HFF-Myc (cell line): ENCODE measurements at regions not wholly inside any gene's neighbourhood (a gene's known extent, or its start where the extent isn't known, plus 50 kb on each side); places are given as distances from the start of the nearest gene placed in this dataset.

Experiments used
- DNase-seq: peaks from one replicate; pipeline ENCODE4 v3.0.0-alpha.2; 2011; ENCODE audit warnings: low read depth; ENCODE audit errors: extremely low read depth
- H3K4me3 ChIP-seq: replicated peaks from 2 replicates; pipeline ENCODE4 v1.5.1; 2011; ENCODE audit warnings: low read depth, mild to moderate bottlenecking, control low read depth, low read length
- TF ChIP-seq, protein P1 (sequence below): IDR thresholded peaks from 2 replicates; pipeline ENCODE4 v1.5.1; 2012; ENCODE audit warnings: mild to moderate bottlenecking, low read depth, low read length, control low read depth; ENCODE audit errors: missing control alignments

- no peak overlapping the region for H3K4me3 ChIP-seq
- no peak for DNase-seq
- TF ChIP-seq, protein P1, sequence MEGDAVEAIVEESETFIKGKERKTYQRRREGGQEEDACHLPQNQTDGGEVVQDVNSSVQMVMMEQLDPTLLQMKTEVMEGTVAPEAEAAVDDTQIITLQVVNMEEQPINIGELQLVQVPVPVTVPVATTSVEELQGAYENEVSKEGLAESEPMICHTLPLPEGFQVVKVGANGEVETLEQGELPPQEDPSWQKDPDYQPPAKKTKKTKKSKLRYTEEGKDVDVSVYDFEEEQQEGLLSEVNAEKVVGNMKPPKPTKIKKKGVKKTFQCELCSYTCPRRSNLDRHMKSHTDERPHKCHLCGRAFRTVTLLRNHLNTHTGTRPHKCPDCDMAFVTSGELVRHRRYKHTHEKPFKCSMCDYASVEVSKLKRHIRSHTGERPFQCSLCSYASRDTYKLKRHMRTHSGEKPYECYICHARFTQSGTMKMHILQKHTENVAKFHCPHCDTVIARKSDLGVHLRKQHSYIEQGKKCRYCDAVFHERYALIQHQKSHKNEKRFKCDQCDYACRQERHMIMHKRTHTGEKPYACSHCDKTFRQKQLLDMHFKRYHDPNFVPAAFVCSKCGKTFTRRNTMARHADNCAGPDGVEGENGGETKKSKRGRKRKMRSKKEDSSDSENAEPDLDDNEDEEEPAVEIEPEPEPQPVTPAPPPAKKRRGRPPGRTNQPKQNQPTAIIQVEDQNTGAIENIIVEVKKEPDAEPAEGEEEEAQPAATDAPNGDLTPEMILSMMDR = no peak
Measured at GRCh38 chr6:14656078-14656521, 538.5 kb downstream of the CD83 start.

DNA sequence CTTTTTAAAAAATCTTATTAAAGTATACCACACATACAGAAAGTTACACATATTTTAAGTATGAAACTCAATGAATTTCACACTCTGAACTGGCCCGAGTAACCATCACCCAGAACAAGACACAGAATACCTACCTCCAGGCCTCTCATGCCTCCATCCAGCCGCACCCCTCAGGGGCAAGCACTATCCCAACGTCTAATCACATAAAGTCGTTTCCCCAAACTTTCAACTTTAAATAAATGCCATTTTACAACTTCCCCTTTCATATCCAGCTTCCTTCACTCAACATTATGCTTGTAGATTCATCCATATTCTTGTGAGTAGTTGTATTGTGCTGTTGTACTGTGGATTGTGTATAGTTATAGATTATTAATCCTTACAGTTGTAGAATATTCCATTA lies 539.1 kb downstream of the CD83 start:
- no peak overlapping the region for H3K4me3 ChIP-seq
- TF ChIP-seq, protein P1 = no peak

DNA sequence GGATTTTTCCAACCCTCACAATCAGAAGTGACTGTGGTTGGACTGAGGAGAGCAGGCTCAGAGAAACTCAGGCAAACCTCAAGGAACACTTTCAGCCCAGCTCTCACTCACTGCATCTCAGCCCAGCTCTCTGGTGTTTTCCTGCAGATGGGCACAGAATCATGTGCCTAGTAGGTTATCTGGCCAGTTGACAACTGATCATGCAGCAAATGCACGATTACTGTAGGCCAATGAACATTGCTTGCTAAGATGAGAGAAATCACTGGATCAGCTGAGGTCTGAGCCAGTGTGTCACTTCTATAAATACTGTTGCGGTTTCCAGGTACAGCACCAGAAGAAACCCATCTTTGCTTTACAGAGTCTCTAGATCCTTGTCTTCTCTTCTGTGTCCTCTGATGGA lies 540.5 kb downstream of the CD83 start:
- TF ChIP-seq, protein P1 = no peak
- no peak for DNase-seq
- H3K4me3 ChIP-seq = no peak overlapping the region

More for the DNA sequence above, 539.1 kb downstream of the CD83 start:
- DNase-seq = no peak

DNA sequence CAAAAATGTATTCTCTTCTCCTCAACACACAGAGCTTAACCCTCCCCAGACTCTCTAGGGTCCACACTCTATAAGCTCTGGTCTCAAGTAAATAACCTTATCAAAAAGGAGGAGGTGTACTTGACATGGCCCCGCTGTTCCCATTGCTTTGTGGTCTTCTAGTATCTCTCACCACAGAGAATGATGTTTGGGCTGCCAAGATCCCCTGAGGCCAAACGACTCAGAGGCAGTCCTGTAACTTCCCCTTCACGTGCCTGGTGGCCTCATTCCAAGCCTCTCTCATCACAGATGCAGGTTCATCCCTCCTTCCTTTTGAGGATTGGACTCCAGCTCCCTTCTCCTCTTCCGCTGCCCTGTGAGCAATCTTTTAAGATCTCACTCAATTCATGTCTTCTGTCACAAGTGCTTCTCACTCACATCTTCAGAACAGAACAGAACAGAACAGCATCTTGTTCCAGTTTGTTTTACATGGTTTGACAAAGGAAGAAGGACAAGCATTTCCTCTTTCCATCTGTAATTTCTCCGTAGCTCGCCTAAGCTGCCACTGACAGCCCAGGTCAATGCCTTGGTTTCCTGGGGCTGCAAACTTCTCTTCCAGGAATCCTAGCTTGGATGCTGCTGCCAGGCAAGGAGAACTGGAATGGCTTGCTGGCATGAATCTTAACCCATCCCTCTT lies 541.5 kb downstream of the CD83 start:
- TF ChIP-seq, protein P1 = no peak
- H3K4me3 ChIP-seq = no peak overlapping the region
- DNase-seq = no peak

DNA sequence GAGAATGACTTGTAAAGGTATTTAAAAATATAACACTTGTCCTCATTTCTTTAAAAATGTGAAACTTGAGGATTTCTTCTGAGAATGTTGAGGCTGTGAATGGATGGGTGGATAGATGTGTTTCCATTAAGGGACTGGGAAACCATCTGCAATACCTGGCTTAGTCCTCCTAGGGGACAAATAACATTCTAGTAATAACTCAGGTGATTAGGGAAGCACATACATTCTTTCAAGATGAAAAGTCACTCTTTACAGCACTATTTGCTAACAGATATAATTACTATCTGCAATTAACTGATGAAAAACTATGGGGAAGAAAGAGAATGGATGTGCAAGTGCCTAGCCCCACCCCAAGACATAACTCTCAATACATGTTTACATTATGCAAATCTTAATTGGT lies 542.3 kb downstream of the CD83 start:
- TF ChIP-seq, protein P1 = no peak
- DNase-seq = no peak
- no peak overlapping the region for H3K4me3 ChIP-seq

DNA sequence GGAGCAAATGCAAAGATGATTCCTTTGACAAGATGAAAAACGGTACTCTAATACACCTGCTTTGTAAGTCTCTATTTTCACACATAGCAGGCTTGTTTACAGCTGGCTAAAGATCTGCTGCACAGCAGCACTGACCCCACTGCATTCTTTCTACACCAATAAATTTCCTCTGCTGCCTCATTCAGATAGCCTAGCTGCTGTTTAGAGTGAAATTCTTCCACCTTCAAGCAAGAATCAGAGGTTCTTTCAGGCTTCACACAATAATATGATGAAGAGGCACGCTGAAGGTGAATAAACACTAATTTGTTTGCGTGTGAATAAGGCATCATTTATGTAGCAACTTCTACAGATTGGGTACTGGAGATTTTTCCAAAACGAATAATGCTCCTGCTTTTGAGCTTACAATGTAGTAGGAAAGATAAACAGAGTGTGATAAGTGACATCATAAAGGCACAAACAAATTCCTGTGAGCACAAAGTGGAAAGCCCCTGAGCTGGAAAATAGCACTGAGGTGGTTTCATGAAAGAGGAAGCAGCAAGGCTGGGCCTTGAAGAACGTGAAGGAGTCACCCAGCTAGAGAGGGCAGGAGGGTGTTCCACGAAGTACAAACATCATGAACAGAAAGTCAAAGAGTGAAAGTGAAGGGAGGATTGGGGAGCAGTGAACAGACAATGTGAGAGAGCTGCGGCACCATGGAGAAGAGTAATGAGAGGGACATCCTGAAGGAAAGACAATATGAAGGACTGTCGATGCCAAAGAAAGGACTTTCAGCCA lies 543.4 kb downstream of the CD83 start:
- H3K4me3 ChIP-seq = no peak overlapping the region
- TF ChIP-seq, protein P1 = no peak
- no peak for DNase-seq
